ENCODE measurements at regions not wholly inside any gene's neighbourhood (a gene's known extent, or its start where the extent isn't known, plus 50 kb on each side); places are given as distances from the start of the nearest gene placed in this dataset.

- no peak for TF ChIP-seq CTCF (IDR thresholded peaks at IDR 0.05; ENCODE audit: low read depth, low read length)
- no peak for TF ChIP-seq EZH2phosphoT487 (IDR thresholded peaks at IDR 0.05; ENCODE audit: low read depth)
Observed at GRCh38 chr19:31594701-31595100, 245.5 kb upstream of the TSHZ3 start.

All from OCI-LY3 (cell line).